HFF-Myc (cell line): ENCODE measurements at regions not wholly inside any gene's neighbourhood (a gene's known extent, or its start where the extent isn't known, plus 50 kb on each side); places are given as distances from the start of the nearest gene placed in this dataset.

Experiments
- DNase-seq: peaks from one replicate; pipeline ENCODE4 v3.0.0-alpha.2; 2011; ENCODE audit warnings: low read depth; ENCODE audit errors: extremely low read depth
- H3K4me3 ChIP-seq: replicated peaks from 2 replicates; pipeline ENCODE4 v1.5.1; 2011; ENCODE audit warnings: low read depth, mild to moderate bottlenecking, control low read depth, low read length
- TF ChIP-seq, protein P1 (sequence below): IDR thresholded peaks from 2 replicates; pipeline ENCODE4 v1.5.1; 2012; ENCODE audit warnings: mild to moderate bottlenecking, low read depth, low read length, control low read depth; ENCODE audit errors: missing control alignments

DNA sequence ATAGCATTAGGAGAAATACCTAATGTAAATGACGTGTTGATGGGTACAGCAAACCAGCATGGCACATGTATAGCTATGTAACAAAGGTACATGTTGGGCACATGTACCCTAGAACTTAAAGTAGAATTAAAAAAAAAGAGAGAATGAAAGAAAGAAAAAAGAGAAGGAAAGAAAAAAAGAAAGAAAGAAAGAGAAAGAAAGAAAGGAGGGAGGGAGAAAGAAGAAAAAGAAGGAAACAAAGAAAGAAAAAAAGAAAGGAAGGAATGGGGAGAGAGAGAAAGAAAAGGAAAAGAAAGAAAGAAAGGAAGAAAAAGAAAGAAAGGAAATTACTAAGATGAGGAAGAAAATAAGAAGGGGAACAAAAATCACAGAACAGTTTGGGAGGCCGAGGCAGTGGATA lies 925.5 kb downstream of the LRFN5 start:
- H3K4me3 ChIP-seq = no peak overlapping the region
- no peak for DNase-seq
- TF ChIP-seq, protein P1, sequence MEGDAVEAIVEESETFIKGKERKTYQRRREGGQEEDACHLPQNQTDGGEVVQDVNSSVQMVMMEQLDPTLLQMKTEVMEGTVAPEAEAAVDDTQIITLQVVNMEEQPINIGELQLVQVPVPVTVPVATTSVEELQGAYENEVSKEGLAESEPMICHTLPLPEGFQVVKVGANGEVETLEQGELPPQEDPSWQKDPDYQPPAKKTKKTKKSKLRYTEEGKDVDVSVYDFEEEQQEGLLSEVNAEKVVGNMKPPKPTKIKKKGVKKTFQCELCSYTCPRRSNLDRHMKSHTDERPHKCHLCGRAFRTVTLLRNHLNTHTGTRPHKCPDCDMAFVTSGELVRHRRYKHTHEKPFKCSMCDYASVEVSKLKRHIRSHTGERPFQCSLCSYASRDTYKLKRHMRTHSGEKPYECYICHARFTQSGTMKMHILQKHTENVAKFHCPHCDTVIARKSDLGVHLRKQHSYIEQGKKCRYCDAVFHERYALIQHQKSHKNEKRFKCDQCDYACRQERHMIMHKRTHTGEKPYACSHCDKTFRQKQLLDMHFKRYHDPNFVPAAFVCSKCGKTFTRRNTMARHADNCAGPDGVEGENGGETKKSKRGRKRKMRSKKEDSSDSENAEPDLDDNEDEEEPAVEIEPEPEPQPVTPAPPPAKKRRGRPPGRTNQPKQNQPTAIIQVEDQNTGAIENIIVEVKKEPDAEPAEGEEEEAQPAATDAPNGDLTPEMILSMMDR = no peak

DNA sequence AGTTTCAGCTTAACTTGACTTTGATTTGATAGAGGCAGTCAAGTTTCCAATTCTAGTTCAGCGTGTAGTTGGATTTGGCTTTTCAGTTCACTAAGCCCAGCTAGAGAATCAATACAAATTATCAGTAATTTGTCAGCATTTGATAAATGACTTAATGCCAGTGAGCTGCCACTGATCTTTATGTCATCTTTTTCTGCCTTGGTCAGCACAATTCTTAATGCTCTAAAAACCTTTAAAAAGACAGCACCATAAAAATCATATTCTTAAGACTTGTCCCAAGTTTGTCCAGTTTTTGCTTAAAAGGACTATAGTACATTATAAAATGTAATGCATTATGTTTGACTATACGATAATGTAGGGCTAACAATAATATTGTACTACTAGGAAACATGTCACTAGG lies 920.5 kb downstream of the LRFN5 start:
- no peak for DNase-seq
- no peak overlapping the region for H3K4me3 ChIP-seq
- TF ChIP-seq, protein P1 = no peak

DNA sequence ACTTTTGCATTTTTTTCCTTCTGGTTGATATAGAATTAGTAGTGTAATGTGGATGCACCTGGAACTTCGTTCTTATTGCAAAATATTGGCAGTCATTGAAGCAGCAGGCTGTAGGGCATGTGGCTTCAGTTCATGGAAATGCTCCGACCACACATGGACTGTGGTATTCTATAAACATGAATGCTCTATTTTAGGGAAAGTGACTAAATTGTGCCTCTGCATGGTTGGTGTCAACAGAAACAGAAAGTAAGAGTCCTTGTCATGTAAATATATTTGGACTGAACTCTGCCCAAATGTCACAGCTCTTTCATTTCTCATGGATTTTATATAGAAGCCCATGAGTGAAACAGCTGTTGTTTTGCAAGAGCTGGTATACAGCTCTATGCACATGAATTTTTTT lies 917.0 kb downstream of the LRFN5 start:
- DNase-seq = no peak

DNA sequence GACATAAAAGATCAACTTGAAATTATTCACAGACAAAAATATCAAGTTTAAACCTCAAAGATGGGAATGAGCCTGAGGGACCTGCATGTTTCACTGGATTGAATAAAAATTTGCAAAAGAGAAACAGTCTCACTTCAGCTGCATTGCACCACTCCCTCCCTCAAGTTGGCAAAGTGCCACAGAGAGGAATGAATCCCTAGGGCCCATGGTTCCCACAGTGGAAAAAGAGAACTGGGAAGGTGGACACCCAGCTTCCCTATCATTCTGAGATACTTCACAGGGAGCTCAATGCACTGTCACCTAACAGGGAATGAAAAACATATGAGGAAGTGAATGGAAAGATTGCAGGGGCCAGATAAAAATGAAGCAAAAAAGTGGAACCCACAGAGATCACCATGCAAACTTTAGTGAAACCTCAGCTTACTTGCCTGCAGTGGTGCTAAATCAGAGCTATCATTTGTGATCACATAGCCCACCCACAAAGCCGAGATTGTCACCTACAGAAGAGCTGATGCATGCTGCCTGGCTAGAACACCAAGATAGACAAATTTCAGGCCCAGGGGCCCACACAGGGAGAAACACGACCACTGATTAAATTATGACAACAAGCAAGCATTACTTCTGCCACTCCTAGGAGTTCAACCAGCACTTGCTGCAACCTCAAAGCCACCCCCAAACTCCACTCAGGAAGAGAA lies 911.3 kb downstream of the LRFN5 start:
- TF ChIP-seq, protein P1 = no peak
- no peak for DNase-seq

More for the DNA sequence above, 917.0 kb downstream of the LRFN5 start:
- TF ChIP-seq, protein P1 = no peak
- H3K4me3 ChIP-seq = no peak overlapping the region

DNA sequence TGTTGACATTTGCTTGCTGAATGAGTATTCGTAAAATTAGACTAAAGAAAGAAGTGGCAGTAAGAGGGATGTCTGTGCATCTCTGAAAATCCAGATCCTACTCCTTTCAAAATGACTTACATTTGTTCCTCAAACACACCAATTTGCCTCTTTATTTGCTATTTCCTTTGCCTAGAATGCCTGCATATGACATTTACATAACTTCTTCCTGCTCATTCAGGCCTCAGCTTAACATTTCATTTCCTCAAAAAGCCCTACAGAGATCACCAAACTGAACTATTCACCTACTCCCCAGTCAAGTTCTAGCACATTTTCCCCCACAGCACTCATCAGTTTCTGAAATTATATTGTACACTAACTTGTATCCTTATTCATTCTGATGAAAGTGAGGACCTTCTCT lies 907.2 kb downstream of the LRFN5 start:
- TF ChIP-seq, protein P1 = no peak
- DNase-seq = no peak
- no peak overlapping the region for H3K4me3 ChIP-seq

More for the DNA sequence above, 911.3 kb downstream of the LRFN5 start:
- H3K4me3 ChIP-seq = no peak overlapping the region

DNA sequence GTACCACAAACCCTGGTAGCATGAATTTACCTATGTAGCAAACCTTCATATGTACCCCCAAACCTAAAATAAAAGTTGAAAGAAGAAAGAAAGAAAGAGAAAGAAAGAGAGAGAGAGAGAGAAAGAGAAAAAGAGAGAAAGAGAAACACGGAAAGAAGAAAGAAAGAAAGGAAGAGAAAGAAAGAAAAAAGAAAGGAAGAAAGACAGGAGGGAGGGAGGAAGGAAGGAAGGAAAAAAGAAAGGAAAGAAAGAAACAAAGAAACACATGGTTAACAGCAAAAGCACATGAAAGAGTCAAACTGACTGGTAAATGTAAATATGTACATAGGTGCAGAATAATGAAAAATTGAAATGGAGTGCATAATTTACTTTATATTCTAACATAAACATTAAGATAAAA lies 903.4 kb downstream of the LRFN5 start:
- no peak overlapping the region for H3K4me3 ChIP-seq
- no peak for DNase-seq
- TF ChIP-seq, protein P1 = no peak
